ENCODE measurements at regions not wholly inside any gene's neighbourhood (a gene's known extent, or its start where the extent isn't known, plus 50 kb on each side); places are given as distances from the start of the nearest gene placed in this dataset.

DNA sequence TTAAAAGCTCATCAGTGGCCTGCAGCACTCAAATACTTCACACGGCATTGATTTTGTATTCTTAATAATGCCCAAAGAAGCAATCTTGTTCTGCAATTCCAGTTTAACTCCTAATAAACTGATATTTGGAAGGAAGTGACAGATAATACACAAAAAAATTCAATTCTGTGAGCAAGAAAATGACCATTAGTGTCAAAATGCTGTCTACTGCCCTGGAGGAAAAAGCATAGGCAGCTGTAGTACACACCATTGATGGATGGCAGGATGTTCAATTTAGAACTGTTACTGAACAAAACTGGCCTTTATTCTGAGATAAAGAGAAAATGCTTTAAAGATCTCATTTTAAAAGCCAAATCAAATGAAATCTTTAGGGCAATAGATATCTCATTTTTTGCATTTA is 251.3 kb upstream of the FMN2 start:
- Histone ChIP-seq H3K27ac (no peak overlapping the region), H3K36me3 (no peaks in the 10 kb centered on the region), H3K4me3 (no peak overlapping the region), H3K27me3 (no peaks in the 10 kb centered on the region), H3K9me3 (no peaks in the 10 kb centered on the region), H3K4me1 (ENCODE audit: insufficient read depth) (peaks cover 1% of the 10 kb centered on the region)
- WGBS, 3 donors: 91 to 95% (median 91%) methylated on average over 1 of the region's 1 CpG
- DNase-seq: no peak
- intact Hi-C loops (cut with DNase I): no loop called here
- TF ChIP-seq POLR2A (IDR thresholded peaks at IDR 0.05) (no peak), EP300 (IDR thresholded peaks at IDR 0.05) (no peak)
- TF ChIP-seq, protein P1, sequence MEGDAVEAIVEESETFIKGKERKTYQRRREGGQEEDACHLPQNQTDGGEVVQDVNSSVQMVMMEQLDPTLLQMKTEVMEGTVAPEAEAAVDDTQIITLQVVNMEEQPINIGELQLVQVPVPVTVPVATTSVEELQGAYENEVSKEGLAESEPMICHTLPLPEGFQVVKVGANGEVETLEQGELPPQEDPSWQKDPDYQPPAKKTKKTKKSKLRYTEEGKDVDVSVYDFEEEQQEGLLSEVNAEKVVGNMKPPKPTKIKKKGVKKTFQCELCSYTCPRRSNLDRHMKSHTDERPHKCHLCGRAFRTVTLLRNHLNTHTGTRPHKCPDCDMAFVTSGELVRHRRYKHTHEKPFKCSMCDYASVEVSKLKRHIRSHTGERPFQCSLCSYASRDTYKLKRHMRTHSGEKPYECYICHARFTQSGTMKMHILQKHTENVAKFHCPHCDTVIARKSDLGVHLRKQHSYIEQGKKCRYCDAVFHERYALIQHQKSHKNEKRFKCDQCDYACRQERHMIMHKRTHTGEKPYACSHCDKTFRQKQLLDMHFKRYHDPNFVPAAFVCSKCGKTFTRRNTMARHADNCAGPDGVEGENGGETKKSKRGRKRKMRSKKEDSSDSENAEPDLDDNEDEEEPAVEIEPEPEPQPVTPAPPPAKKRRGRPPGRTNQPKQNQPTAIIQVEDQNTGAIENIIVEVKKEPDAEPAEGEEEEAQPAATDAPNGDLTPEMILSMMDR (IDR thresholded peaks at IDR 0.05): no peak

DNA sequence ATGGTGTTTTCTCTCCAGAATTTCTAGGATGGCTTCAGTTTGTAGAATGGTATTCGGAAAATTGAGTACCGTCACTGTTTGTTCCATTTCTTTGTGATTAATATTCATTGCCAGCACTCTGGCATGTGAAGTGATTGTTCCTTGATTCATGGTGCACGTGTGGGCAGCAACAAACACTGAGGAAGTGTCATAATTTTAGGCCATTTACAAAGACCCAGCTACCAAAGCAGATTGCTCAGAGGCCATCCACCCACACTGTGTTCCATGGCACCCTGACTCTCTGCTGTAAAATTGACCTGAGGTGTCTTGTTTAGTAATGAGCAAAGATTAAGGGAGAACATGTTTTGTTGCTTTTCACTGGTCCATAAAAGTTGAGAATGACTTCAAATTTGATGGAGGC is 250.9 kb upstream of the FMN2 start:
- intact Hi-C loops (cut with DNase I): no loop called here
- no peak for TF ChIP-seq EP300 (IDR thresholded peaks at IDR 0.05)
- TF ChIP-seq POLR2A (IDR thresholded peaks at IDR 0.05): no peak
- TF ChIP-seq, protein P1 (IDR thresholded peaks at IDR 0.05): no peak
- H3K36me3 ChIP-seq: no peaks in the 10 kb centered on the region
- no peak overlapping the region for H3K4me3 ChIP-seq
- DNase-seq: no peak
- no peaks in the 10 kb centered on the region for H3K27me3 ChIP-seq
- H3K4me1 ChIP-seq (ENCODE audit: insufficient read depth): peaks cover 1% of the 10 kb centered on the region
- H3K9me3 ChIP-seq: no peaks in the 10 kb centered on the region
- 82 to 93% (median 86%) methylated on average over 3 of the region's 3 CpGs for WGBS, 3 donors
- H3K27ac ChIP-seq: no peak overlapping the region

DNA sequence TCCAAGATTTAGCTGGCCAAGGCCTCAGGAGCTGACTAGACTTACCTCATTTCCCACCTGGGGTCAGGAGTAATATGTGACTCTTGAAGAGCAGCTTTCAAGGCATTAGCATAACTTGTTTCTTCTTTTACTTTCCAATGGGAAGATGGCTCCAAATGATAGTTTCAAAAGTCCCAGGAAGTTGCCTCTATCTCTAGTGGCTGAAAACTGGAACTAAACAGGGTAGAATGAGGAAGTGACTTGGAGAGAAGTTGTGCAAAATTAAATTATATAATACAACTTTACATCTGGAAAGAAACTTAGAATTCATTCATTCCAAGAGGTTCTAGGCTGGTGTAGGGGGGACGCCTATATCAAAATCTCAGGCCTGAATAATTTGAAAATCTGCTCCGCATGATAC is 250.1 kb upstream of the FMN2 start:
- Histone ChIP-seq H3K27ac (no peak overlapping the region), H3K9me3 (no peaks in the 10 kb centered on the region), H3K36me3 (no peaks in the 10 kb centered on the region), H3K4me3 (no peak overlapping the region), H3K4me1 (ENCODE audit: insufficient read depth) (no peaks in the 10 kb centered on the region), H3K27me3 (no peaks in the 10 kb centered on the region)
- TF ChIP-seq, protein P1 (IDR thresholded peaks at IDR 0.05): no peak
- no peak for TF ChIP-seq EP300 (IDR thresholded peaks at IDR 0.05)
- no peak for TF ChIP-seq POLR2A (IDR thresholded peaks at IDR 0.05)
- WGBS, 3 donors: 97 to 99% (median 97%) methylated on average over 2 of the region's 2 CpGs
- no peak for DNase-seq
- intact Hi-C loops (cut with DNase I): no loop called here

DNA sequence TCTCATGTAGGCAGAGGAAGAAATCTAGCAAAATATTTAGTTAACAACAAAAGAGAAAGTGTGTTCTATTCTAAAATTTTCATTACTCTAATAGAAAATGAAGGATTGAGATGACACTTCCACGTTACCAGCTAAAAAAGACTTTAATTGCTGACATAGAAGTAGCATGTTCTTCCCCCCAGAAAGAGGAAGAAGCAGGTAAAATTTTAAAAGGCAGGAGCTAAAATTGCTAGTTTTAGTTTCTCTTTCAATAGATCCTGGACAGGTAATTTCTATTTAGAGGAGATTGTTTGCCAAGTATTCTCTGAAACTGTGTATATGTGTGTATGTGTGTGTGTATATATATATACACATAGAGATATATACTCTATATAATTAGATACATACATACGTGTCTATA is 248.1 kb upstream of the FMN2 start:
- WGBS, 3 donors: 84 to 87% (median 85%) methylated on average over 2 of the region's 2 CpGs
- Histone ChIP-seq H3K4me1 (ENCODE audit: insufficient read depth) (no peaks in the 10 kb centered on the region), H3K27ac (no peak overlapping the region), H3K27me3 (no peaks in the 10 kb centered on the region), H3K4me3 (no peak overlapping the region), H3K36me3 (no peaks in the 10 kb centered on the region), H3K9me3 (no peaks in the 10 kb centered on the region)
- no peak for TF ChIP-seq POLR2A (IDR thresholded peaks at IDR 0.05)
- no peak for TF ChIP-seq EP300 (IDR thresholded peaks at IDR 0.05)
- TF ChIP-seq, protein P1 (IDR thresholded peaks at IDR 0.05): no peak
- no peak for DNase-seq
- intact Hi-C loops (cut with DNase I): no loop called here

DNA sequence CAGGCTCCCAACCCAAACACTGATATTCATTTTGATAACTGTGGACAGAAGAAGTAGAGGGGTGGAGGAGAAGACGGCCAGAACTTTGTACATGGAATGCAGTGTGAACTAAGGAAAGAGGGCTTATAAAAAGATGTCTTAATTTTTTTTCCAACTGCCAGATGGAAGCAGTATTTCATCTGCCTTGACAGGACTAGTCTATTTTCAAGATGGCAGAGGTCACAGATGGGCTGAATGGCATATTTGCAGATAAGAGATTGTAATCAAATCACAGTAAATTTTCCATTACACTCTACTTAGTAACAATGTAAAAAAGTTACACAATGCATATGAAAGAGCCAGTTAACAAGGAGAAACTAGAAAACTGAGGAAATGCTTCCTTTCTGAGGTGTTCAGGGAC is 246.8 kb upstream of the FMN2 start:
- Histone ChIP-seq H3K9me3 (no peaks in the 10 kb centered on the region), H3K4me1 (ENCODE audit: insufficient read depth) (no peaks in the 10 kb centered on the region), H3K36me3 (no peaks in the 10 kb centered on the region), H3K27ac (no peak overlapping the region), H3K27me3 (no peaks in the 10 kb centered on the region), H3K4me3 (no peak overlapping the region)
- 80 to 90% (median 80%) methylated on average over 1 of the region's 1 CpG for WGBS, 3 donors
- intact Hi-C loops (cut with DNase I): no loop called here
- no peak for DNase-seq
- TF ChIP-seq, protein P1 (IDR thresholded peaks at IDR 0.05): no peak
- TF ChIP-seq EP300 (IDR thresholded peaks at IDR 0.05) (no peak), POLR2A (IDR thresholded peaks at IDR 0.05) (no peak)

All from ovary (tissue), 7 donors.